Panc1 (cell line): ENCODE measurements at regions not wholly inside any gene's neighbourhood (a gene's known extent, or its start where the extent isn't known, plus 50 kb on each side); places are given as distances from the start of the nearest gene placed in this dataset.

ENCODE experiments used
- ATAC-seq: fragments of 200-7000 bp; cut with Tn5 transposase; 2 replicates; pipeline ENCODE4 v1.9.1; 2020; ENCODE audit warnings: mild to moderate bottlenecking, moderate library complexity
- BruUV-seq: library from RNA; stranded (reverse); fragments of 400-500 nt; replicated peaks from 2 replicates; lab custom pipeline; 2021; lab: Mats Ljungman, UMichigan
- CTCF ChIA-PET: fragments of 300-600 bp; sonication (Branson Sonifier 250); formaldehyde crosslinking; loops from one replicate; lab custom pipeline; 2022; ENCODE audit warnings: antibody characterized with exemption; lab: Charles Lee
- POLR2A ChIA-PET: fragments of 300-600 bp; sonication (Branson Sonifier 250); formaldehyde crosslinking; loops from one replicate; lab custom pipeline; 2022; ENCODE audit warnings: antibody characterized with exemption; lab: Charles Lee
- DNase-seq: peaks from one replicate; pipeline ENCODE4 v3.0.0-alpha.2; 2010; ENCODE audit warnings: low read depth, low spot score
- H3K27ac ChIP-seq: 2 replicates; pipeline ENCODE4 v1.5.1; 2011; ENCODE audit warnings: mild to moderate bottlenecking, low read length, inconsistent platforms
- H3K27me3 ChIP-seq: fragments of 200-500 bp; sonication (Bioruptor generic); 2 replicates; pipeline ENCODE4 v1.6.0; 2014; ENCODE audit warnings: low read length, inconsistent platforms; ENCODE audit not compliant: control insufficient read depth, insufficient read depth
- H3K36me3 ChIP-seq: fragments of 200-500 bp; sonication (Bioruptor generic); 2 replicates; pipeline ENCODE4 v1.5.1; 2014; ENCODE audit warnings: inconsistent platforms, mild to moderate bottlenecking, low read length, moderate library complexity; ENCODE audit not compliant: control insufficient read depth, insufficient read depth
- H3K4me1 ChIP-seq: 2 replicates; pipeline ENCODE4 v1.5.1; 2011; ENCODE audit warnings: inconsistent platforms, mild to moderate bottlenecking, low read length, moderate library complexity; ENCODE audit not compliant: control insufficient read depth, insufficient read depth
- H3K4me3 ChIP-seq, 2 experiments: 2 replicates each; pipeline ENCODE4 v1.5.1; 2011 to 2012; ENCODE audit warnings: low read depth in 2 of 2, low read length in 2 of 2, mild to moderate bottlenecking in 2 of 2, inconsistent platforms in 1 of 2, moderate library complexity in 1 of 2
- H3K9me3 ChIP-seq: fragments of 200-500 bp; sonication (Bioruptor generic); 2 replicates; pipeline ENCODE4 v1.5.1; 2014; ENCODE audit warnings: low read depth, mild to moderate bottlenecking, inconsistent platforms, low read length, moderate library complexity; ENCODE audit not compliant: control insufficient read depth, insufficient read depth
- POLR2AphosphoS5 ChIP-seq: IDR thresholded peaks from 2 replicates; pipeline ENCODE4 v1.6.1; 2012; ENCODE audit warnings: mild to moderate bottlenecking, low read depth, low read length, moderate library complexity
- REST ChIP-seq, 2 experiments: IDR thresholded peaks; 2 replicates each; pipeline ENCODE4 v1.6.1; 2011 to 2012; ENCODE audit warnings: low read depth in 2 of 2, control low read depth in 1 of 2, low read length in 1 of 2, mild to moderate bottlenecking in 1 of 2, moderate library complexity in 1 of 2; ENCODE audit not compliant: insufficient read depth in 1 of 2
- SIN3A ChIP-seq: IDR thresholded peaks from 2 replicates; pipeline ENCODE4 v1.6.1; 2012; ENCODE audit warnings: low read depth, mild to moderate bottlenecking, low read length, moderate library complexity, borderline replicate concordance; ENCODE audit not compliant: insufficient read depth
- TCF7L2 ChIP-seq: IDR thresholded peaks from 2 replicates; pipeline ENCODE4 v1.6.1; 2011; ENCODE audit warnings: mild to moderate bottlenecking, low read depth, low read length, inconsistent platforms
- in situ Hi-C: cut with HindIII; loops from 2 replicates; pipeline ENCODE4 v1.10.0; 2016; ENCODE audit warnings: low sequenced_read_pairs, low pct_unique_long_range_greater_than_20kb
- intact Hi-C: fragments of 100-400 bp; cut with micrococcal nuclease; formaldehyde crosslinking; loops from one replicate; pipeline ENCODE4 v1.10.0; 2022; ENCODE audit not compliant: unreplicated experiment
- TF ChIP-seq, protein P1 (sequence below): fragments of 450-650 bp; IDR thresholded peaks from 2 replicates; pipeline ENCODE4 v1.5.1; 2017; ENCODE audit warnings: mild to moderate bottlenecking

DNA sequence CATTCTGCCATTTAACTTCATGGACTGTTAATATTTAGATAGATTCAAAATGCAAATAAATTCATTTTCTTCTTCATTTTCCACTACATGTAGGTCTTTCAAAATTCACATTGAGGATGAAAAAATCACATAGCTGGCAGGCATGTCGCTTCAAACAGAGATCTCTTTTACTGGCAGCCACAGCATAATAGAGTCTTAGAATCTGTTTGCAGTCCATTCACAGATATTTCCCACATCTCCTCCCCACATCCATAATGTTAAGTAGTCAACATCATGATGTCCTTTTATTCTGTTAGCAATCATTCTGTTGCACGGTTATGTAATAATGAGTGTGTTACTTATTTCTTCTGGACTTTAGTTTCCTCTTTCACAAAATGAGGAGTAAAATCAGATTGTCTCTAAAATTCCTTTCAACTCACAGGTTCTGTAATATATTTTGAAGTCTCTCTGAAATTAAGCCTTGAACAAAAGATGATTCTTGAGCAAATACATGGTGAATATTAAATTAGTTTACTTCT is 257.5 kb upstream of the SNX7 start:
- ChIA-PET CTCF (no interaction called here), POLR2A (no interaction called here)
- in situ Hi-C loops, result no loop called here
- intact Hi-C loops, result no loop called here
- Histone ChIP-seq H3K36me3 (no peaks in the 10 kb centered on the region), H3K27me3 (no peaks in the 10 kb centered on the region), H3K4me1 (peaks cover 9% of the 10 kb centered on the region; the same call in 1 of the 2 replicates), H3K27ac (no peak overlapping the region; the same call in 1 of the 2 replicates), H3K9me3 (no peaks in the 10 kb centered on the region), H3K4me3 (no peak overlapping the region)
- BruUV-seq, result no TSS peak
- ATAC-seq (no peak), DNase-seq (no peak)
- TF ChIP-seq POLR2AphosphoS5, result no peak
- TF ChIP-seq REST (IDR thresholded peaks at IDR 0.05; ENCODE audit: insufficient read depth in 1 of 2, low read depth in 2 of 2, low read length in 1 of 2), result no peak
- TF ChIP-seq, protein P1, sequence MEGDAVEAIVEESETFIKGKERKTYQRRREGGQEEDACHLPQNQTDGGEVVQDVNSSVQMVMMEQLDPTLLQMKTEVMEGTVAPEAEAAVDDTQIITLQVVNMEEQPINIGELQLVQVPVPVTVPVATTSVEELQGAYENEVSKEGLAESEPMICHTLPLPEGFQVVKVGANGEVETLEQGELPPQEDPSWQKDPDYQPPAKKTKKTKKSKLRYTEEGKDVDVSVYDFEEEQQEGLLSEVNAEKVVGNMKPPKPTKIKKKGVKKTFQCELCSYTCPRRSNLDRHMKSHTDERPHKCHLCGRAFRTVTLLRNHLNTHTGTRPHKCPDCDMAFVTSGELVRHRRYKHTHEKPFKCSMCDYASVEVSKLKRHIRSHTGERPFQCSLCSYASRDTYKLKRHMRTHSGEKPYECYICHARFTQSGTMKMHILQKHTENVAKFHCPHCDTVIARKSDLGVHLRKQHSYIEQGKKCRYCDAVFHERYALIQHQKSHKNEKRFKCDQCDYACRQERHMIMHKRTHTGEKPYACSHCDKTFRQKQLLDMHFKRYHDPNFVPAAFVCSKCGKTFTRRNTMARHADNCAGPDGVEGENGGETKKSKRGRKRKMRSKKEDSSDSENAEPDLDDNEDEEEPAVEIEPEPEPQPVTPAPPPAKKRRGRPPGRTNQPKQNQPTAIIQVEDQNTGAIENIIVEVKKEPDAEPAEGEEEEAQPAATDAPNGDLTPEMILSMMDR, result no peak
- TF ChIP-seq TCF7L2, result no peak
- TF ChIP-seq SIN3A, result no peak

DNA sequence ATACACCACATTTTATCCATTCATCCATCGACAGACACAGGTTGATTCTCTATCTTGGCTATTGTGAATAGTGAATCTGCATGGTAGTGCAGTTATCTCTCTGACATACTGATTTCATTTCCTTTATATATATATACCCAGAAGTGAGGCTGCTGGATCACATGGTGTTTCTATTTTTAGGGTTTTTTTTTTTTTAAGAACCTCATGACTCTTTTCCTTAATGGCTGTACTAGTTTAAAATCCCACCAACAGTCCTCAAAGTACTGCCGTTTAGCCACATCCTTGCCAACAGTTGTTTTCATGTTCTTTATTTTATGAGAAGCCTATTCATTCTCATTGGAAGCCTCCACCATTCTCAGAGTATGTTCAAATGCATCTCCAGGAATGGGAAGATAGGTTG is 258.7 kb upstream of the SNX7 start:
- Histone ChIP-seq H3K36me3 (no peaks in the 10 kb centered on the region), H3K27me3 (no peaks in the 10 kb centered on the region), H3K4me3 (no peak overlapping the region), H3K27ac (no peak overlapping the region), H3K9me3 (no peaks in the 10 kb centered on the region), H3K4me1 (peaks cover 9% of the 10 kb centered on the region; the same call in 1 of the 2 replicates)
- POLR2A ChIA-PET, result no interaction called here
- CTCF ChIA-PET, result no interaction called here
- no peak for DNase-seq
- TF ChIP-seq POLR2AphosphoS5, result no peak
- TF ChIP-seq REST (IDR thresholded peaks at IDR 0.05; ENCODE audit: insufficient read depth in 1 of 2, low read depth in 2 of 2, low read length in 1 of 2), result no peak
- TF ChIP-seq, protein P1, result no peak
- TF ChIP-seq TCF7L2, result no peak
- TF ChIP-seq SIN3A, result no peak
- ATAC-seq, result no peak
- intact Hi-C loops, result no loop called here
- in situ Hi-C loops, result no loop called here
- no TSS peak for BruUV-seq
